Esophagus squamous epithelium (tissue), 5 donors: ENCODE measurements at regions not wholly inside any gene's neighbourhood (a gene's known extent, or its start where the extent isn't known, plus 50 kb on each side); places are given as distances from the start of the nearest gene placed in this dataset.
"Not testable (repeated sequence)": the region's sequence is repeated elsewhere in the genome, so short reads cannot be mapped to it uniquely, and the experiment has no call there.

Source experiments
- DNase-seq: peaks from one replicate; lab custom pipeline; 2025; lab: John Stamatoyannopoulos, UW
- H3K27ac ChIP-seq, 4 donors: fragments of 200-600 bp; sonication (generic); one replicate each; pipeline ENCODE4 v1.5.1; 2016 to 2019; ENCODE audit warnings: mild to moderate bottlenecking in 1 of 4
- H3K27me3 ChIP-seq, 4 donors: fragments of 200-600 bp; sonication (generic); 1 replicate in 3 of 4; 2 replicates in 1 of 4; pipeline versions ENCODE4 v1.5.1 to v1.6.0; 2017 to 2021; ENCODE audit warnings: antibody characterized with exemption in 1 of 4
- H3K36me3 ChIP-seq, 3 donors: fragments of 200-600 bp; sonication (generic); one replicate each; pipeline ENCODE4 v1.5.1; 2016 to 2019
- H3K4me1 ChIP-seq, 3 donors: fragments of 200-600 bp; sonication (generic); one replicate each; pipeline ENCODE4 v1.5.1; 2017 to 2019
- H3K4me3 ChIP-seq, 4 donors: fragments of 200-600 bp; sonication (generic); 1 replicate in 3 of 4; 2 replicates in 1 of 4; pipeline ENCODE4 v1.5.1; 2016 to 2019; ENCODE audit warnings: mild to moderate bottlenecking in 2 of 4, moderate library complexity in 1 of 4
- H3K9me3 ChIP-seq, 3 donors: fragments of 200-600 bp; sonication (generic); one replicate each; pipeline ENCODE4 v1.5.1; 2016 to 2019
- CTCF ChIP-seq, 6 experiments: fragments of 450-650 bp in 4 of 6; fragments of 200-600 bp in 2 of 6; sonication (generic) in 2 of 6; IDR thresholded peaks; one replicate each; pipeline ENCODE4 v1.5.1; 2016 to 2019; ENCODE audit warnings: antibody characterized with exemption in 6 of 6, mild to moderate bottlenecking in 4 of 6, moderate library complexity in 4 of 6
- POLR2A ChIP-seq, 4 donors: fragments of 450-650 bp; IDR thresholded peaks; one replicate each; pipeline ENCODE4 v1.6.1; 2017; ENCODE audit warnings: antibody characterized with exemption in 4 of 4, mild to moderate bottlenecking in 4 of 4, moderate library complexity in 3 of 4
- WGBS, 2 donors: methylation state at CpG; one replicate each; pipeline ENCODE4 v1.1.5; 2018; 5-methylcytosine and 5-hydroxymethylcytosine counted together
- intact Hi-C: fragments of 100-400 bp; cut with DNase I; formaldehyde crosslinking; loops from one replicate; pipeline ENCODE4 v1.15.0; 2022
- donor health status: DM: yes; HTN: yes; CAD: no.

GRCh38 chr12:46650688-46651087, 175.1 kb downstream of the SLC38A4 start:
- no peaks in the 10 kb centered on the region for H3K27me3 ChIP-seq
- no peaks in the 10 kb centered on the region for H3K4me1 ChIP-seq
- H3K27ac ChIP-seq = no peak overlapping the region
- 77 to 81% methylated on average over 4 of the region's 4 CpGs for WGBS, 2 donors
- no peak overlapping the region for H3K4me3 ChIP-seq
- H3K9me3 ChIP-seq = no peaks in the 10 kb centered on the region
- intact Hi-C loops = no loop called here
- no peak for TF ChIP-seq CTCF (IDR thresholded peaks at IDR 0.05)
- no peak for TF ChIP-seq POLR2A (IDR thresholded peaks at IDR 0.05)
- H3K36me3 ChIP-seq = no peaks in the 10 kb centered on the region
- DNase-seq = no peak

- no peaks in the 10 kb centered on the region for H3K36me3 ChIP-seq
- no peak overlapping the region for H3K27ac ChIP-seq
- no peaks in the 10 kb centered on the region for H3K27me3 ChIP-seq
- TF ChIP-seq POLR2A (IDR thresholded peaks at IDR 0.05) (no peak), CTCF (IDR thresholded peaks at IDR 0.05) (no peak)
- no peak overlapping the region for H3K4me3 ChIP-seq
- no peaks in the 10 kb centered on the region for H3K9me3 ChIP-seq
- DNase-seq = no peak
- intact Hi-C loops = no loop called here
- WGBS, 2 donors = 95 to 98% methylated on average over 4 of the region's 4 CpGs
- no peaks in the 10 kb centered on the region for H3K4me1 ChIP-seq
Measured at GRCh38 chr12:46649433-46649832, 176.4 kb downstream of the SLC38A4 start.

- H3K27me3 ChIP-seq = no peaks in the 10 kb centered on the region
- 74 to 80% methylated on average over 2 of the region's 2 CpGs for WGBS, 2 donors
- H3K4me3 ChIP-seq = no peak overlapping the region
- peaks cover 0 to 1% (median 0%) of the 10 kb centered on the region in 3 donors for H3K9me3 ChIP-seq
- no peak overlapping the region for H3K27ac ChIP-seq
- intact Hi-C loops = no loop called here
- H3K36me3 ChIP-seq = no peaks in the 10 kb centered on the region
- DNase-seq = no peak
- no peak for TF ChIP-seq POLR2A (IDR thresholded peaks at IDR 0.05)
- no peak for TF ChIP-seq CTCF (IDR thresholded peaks at IDR 0.05)
- no peaks in the 10 kb centered on the region for H3K4me1 ChIP-seq
Measured at GRCh38 chr12:46647034-46647433, 178.8 kb downstream of the SLC38A4 start.

- H3K9me3 ChIP-seq = peaks cover 0 to 21% (median 0%) of the 10 kb centered on the region in 3 donors
- 94 to 95% methylated on average over 2 of the region's 2 CpGs for WGBS, 2 donors
- H3K4me1 ChIP-seq, H3K4me3 ChIP-seq, DNase-seq, intact Hi-C loops, H3K36me3 ChIP-seq, H3K27ac ChIP-seq, H3K27me3 ChIP-seq: not testable (repeated sequence)
Measured at GRCh38 chr12:46641649-46642048, 184.1 kb downstream of the SLC38A4 start.

- H3K4me1 ChIP-seq = no peaks in the 10 kb centered on the region
- H3K4me3 ChIP-seq = no peak overlapping the region
- intact Hi-C loops = no loop called here
- TF ChIP-seq CTCF (IDR thresholded peaks at IDR 0.05) (no peak), POLR2A (IDR thresholded peaks at IDR 0.05) (no peak)
- no peaks in the 10 kb centered on the region for H3K27me3 ChIP-seq
- H3K27ac ChIP-seq = no peak overlapping the region
- H3K9me3 ChIP-seq = peaks cover 0 to 13% (median 0%) of the 10 kb centered on the region in 3 donors
- H3K36me3 ChIP-seq = no peaks in the 10 kb centered on the region
- no peak for DNase-seq
Measured at GRCh38 chr12:46635818-46636217, 190.0 kb downstream of the SLC38A4 start.
